Right lobe of liver (tissue), 4 donors: ENCODE measurements at regions not wholly inside any gene's neighbourhood (a gene's known extent, or its start where the extent isn't known, plus 50 kb on each side); places are given as distances from the start of the nearest gene placed in this dataset.

ENCODE experiments used
- POLR2A ChIP-seq: fragments of 450-650 bp; IDR thresholded peaks from one replicate; pipeline ENCODE4 v1.6.1; 2017; ENCODE audit warnings: antibody characterized with exemption, mild to moderate bottlenecking
- TF ChIP-seq, protein P1 (sequence below), 4 donors: fragments of 200-600 bp in 3 of 4; fragments of 450-650 bp in 1 of 4; IDR thresholded peaks; one replicate each; pipeline versions ENCODE4 v1.5.1 to v1.8.0; 2016 to 2022; ENCODE audit warnings: antibody characterized with exemption in 4 of 4, mild to moderate bottlenecking in 2 of 4
- donor health status: DM: no; HTN: no; CAD: no.
- donor health status: DM: no; HTN: no; CAD: no.
- donor health status: DM: no; HTN: yes; CAD: no.

DNA sequence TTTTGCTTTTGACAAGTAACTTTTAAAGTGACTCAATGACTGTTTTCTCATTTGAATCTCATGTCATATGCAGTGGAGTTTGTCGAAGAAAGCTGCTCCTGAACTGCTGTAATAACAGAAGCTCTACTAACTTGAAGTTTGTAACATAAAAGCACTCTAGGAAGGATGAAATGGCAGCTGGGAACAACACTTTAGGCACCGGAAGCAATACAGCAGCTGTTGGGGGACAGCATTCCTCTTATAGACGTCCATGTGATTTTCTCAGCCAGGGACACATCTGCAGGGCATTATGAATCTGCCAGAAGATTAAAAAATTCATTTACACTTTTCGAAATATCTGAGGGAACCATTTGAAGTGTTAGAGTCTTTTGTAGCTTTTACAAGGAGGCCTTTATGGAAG lies 1035.8 kb downstream of the ADGRL3 start:
- no peak for TF ChIP-seq POLR2A
- TF ChIP-seq, protein P1, sequence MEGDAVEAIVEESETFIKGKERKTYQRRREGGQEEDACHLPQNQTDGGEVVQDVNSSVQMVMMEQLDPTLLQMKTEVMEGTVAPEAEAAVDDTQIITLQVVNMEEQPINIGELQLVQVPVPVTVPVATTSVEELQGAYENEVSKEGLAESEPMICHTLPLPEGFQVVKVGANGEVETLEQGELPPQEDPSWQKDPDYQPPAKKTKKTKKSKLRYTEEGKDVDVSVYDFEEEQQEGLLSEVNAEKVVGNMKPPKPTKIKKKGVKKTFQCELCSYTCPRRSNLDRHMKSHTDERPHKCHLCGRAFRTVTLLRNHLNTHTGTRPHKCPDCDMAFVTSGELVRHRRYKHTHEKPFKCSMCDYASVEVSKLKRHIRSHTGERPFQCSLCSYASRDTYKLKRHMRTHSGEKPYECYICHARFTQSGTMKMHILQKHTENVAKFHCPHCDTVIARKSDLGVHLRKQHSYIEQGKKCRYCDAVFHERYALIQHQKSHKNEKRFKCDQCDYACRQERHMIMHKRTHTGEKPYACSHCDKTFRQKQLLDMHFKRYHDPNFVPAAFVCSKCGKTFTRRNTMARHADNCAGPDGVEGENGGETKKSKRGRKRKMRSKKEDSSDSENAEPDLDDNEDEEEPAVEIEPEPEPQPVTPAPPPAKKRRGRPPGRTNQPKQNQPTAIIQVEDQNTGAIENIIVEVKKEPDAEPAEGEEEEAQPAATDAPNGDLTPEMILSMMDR (IDR thresholded peaks at IDR 0.05), result no peak
